Lower leg skin (tissue), 3 donors: ENCODE measurements at regions not wholly inside any gene's neighbourhood (a gene's known extent, or its start where the extent isn't known, plus 50 kb on each side); places are given as distances from the start of the nearest gene placed in this dataset.

Experiments
- POLR2A ChIP-seq, 2 donors: fragments of 450-650 bp; IDR thresholded peaks; one replicate each; pipeline ENCODE4 v1.6.1; 2016 to 2017; ENCODE audit warnings: antibody characterized with exemption in 2 of 2, mild to moderate bottlenecking in 1 of 2, moderate library complexity in 1 of 2
- TF ChIP-seq, protein P1 (sequence below), 3 donors: fragments of 450-650 bp; IDR thresholded peaks; one replicate each; pipeline ENCODE4 v1.5.1; 2016; ENCODE audit warnings: antibody characterized with exemption in 3 of 3, mild to moderate bottlenecking in 3 of 3, moderate library complexity in 2 of 3

GRCh38 chr9:24832307-24832706, 286.6 kb upstream of the IZUMO3 start:
- TF ChIP-seq, protein P1, sequence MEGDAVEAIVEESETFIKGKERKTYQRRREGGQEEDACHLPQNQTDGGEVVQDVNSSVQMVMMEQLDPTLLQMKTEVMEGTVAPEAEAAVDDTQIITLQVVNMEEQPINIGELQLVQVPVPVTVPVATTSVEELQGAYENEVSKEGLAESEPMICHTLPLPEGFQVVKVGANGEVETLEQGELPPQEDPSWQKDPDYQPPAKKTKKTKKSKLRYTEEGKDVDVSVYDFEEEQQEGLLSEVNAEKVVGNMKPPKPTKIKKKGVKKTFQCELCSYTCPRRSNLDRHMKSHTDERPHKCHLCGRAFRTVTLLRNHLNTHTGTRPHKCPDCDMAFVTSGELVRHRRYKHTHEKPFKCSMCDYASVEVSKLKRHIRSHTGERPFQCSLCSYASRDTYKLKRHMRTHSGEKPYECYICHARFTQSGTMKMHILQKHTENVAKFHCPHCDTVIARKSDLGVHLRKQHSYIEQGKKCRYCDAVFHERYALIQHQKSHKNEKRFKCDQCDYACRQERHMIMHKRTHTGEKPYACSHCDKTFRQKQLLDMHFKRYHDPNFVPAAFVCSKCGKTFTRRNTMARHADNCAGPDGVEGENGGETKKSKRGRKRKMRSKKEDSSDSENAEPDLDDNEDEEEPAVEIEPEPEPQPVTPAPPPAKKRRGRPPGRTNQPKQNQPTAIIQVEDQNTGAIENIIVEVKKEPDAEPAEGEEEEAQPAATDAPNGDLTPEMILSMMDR (IDR thresholded peaks at IDR 0.05): no peak
- TF ChIP-seq POLR2A (IDR thresholded peaks at IDR 0.05): no peak
